Type B pancreatic cell (in vitro differentiated cells): ENCODE measurements at regions not wholly inside any gene's neighbourhood (a gene's known extent, or its start where the extent isn't known, plus 50 kb on each side); places are given as distances from the start of the nearest gene placed in this dataset.

Source experiments
- DNase-seq: peaks from one replicate; pipeline ENCODE4 v3.0.0; 2021; ENCODE audit warnings: mixed read lengths; ENCODE audit not compliant: unreplicated experiment; ENCODE audit errors: extremely low spot score
- H3K27ac Mint-ChIP-seq: 2 replicates; pipeline ENCODE4 v1.8.0; 2021; ENCODE audit warnings: mild to moderate bottlenecking, mixed read lengths
- H3K27me3 Mint-ChIP-seq: 2 replicates; pipeline ENCODE4 v1.8.0; 2021; ENCODE audit warnings: mixed read lengths
- H3K36me3 Mint-ChIP-seq: 2 replicates; pipeline ENCODE4 v1.8.0; 2021; ENCODE audit warnings: mixed read lengths
- H3K4me1 Mint-ChIP-seq: one replicate; pipeline ENCODE4 v1.8.0; 2021; ENCODE audit warnings: mixed read lengths; ENCODE audit not compliant: unreplicated experiment
- H3K4me3 Mint-ChIP-seq: 2 replicates; pipeline ENCODE4 v1.8.0; 2021; ENCODE audit warnings: mild to moderate bottlenecking, mixed read lengths
- H3K9me3 Mint-ChIP-seq: 2 replicates; pipeline ENCODE4 v1.8.0; 2021; ENCODE audit warnings: mixed read lengths
- CTCF ChIP-seq: fragments of 200-600 bp; sonication (generic); conservative IDR thresholded peaks from 2 replicates; pipeline ENCODE4 v1.5.0; 2021; ENCODE audit warnings: antibody characterized with exemption, mild to moderate bottlenecking

GRCh38 chr13:58247080-58247479 is 615.5 kb downstream of the PCDH17 start:
- no peaks in the 10 kb centered on the region for H3K27me3 Mint-ChIP-seq

GRCh38 chr13:58254943-58255342 is 623.4 kb downstream of the PCDH17 start:
- peaks cover 4% of the 10 kb centered on the region for H3K9me3 Mint-ChIP-seq
- no peak overlapping the region for H3K4me3 Mint-ChIP-seq
- TF ChIP-seq CTCF = no peak
- no peak for DNase-seq
- no peaks in the 10 kb centered on the region for H3K36me3 Mint-ChIP-seq
- no peak overlapping the region for H3K27ac Mint-ChIP-seq
- H3K27me3 Mint-ChIP-seq = no peaks in the 10 kb centered on the region
- peaks cover 3% of the 10 kb centered on the region for H3K4me1 Mint-ChIP-seq

More at GRCh38 chr13:58247080-58247479, 615.5 kb downstream of the PCDH17 start:
- peaks cover 9% of the 10 kb centered on the region for H3K9me3 Mint-ChIP-seq
- DNase-seq = no peak
- no peaks in the 10 kb centered on the region for H3K36me3 Mint-ChIP-seq
- no peak overlapping the region for H3K4me3 Mint-ChIP-seq
- TF ChIP-seq CTCF = no peak
- no peaks in the 10 kb centered on the region for H3K4me1 Mint-ChIP-seq
- no peak overlapping the region for H3K27ac Mint-ChIP-seq

GRCh38 chr13:58266271-58266670 is 634.7 kb downstream of the PCDH17 start:
- no peaks in the 10 kb centered on the region for H3K36me3 Mint-ChIP-seq
- DNase-seq = no peak
- TF ChIP-seq CTCF = no peak
- H3K27ac Mint-ChIP-seq = no peak overlapping the region
- H3K27me3 Mint-ChIP-seq = no peaks in the 10 kb centered on the region
- peaks cover 3% of the 10 kb centered on the region for H3K9me3 Mint-ChIP-seq
- H3K4me1 Mint-ChIP-seq = peaks cover 5% of the 10 kb centered on the region
- H3K4me3 Mint-ChIP-seq = no peak overlapping the region

- H3K27me3 Mint-ChIP-seq = no peaks in the 10 kb centered on the region
- H3K36me3 Mint-ChIP-seq = no peaks in the 10 kb centered on the region
- H3K9me3 Mint-ChIP-seq = no peaks in the 10 kb centered on the region
These were observed 667.1 kb downstream of the PCDH17 start for GRCh38 chr13:58298556-58299135.

GRCh38 chr13:58300224-58300623 is 668.7 kb downstream of the PCDH17 start:
- no peaks in the 10 kb centered on the region for H3K9me3 Mint-ChIP-seq
- H3K36me3 Mint-ChIP-seq = no peaks in the 10 kb centered on the region
- no peak overlapping the region for H3K27ac Mint-ChIP-seq
- H3K4me3 Mint-ChIP-seq = no peak overlapping the region
- no peak for TF ChIP-seq CTCF
- peaks cover 8% of the 10 kb centered on the region for H3K4me1 Mint-ChIP-seq
- H3K27me3 Mint-ChIP-seq = no peaks in the 10 kb centered on the region
- DNase-seq = no peak

More at GRCh38 chr13:58298556-58299135, 667.1 kb downstream of the PCDH17 start:
- Mint-ChIP-seq H3K4me1 (peaks cover 8% of the 10 kb centered on the region), H3K4me3 (no peak overlapping the region), H3K27ac (no peak overlapping the region)
- no peak for TF ChIP-seq CTCF
- DNase-seq = no peak
